ENCODE measurements at regions not wholly inside any gene's neighbourhood (a gene's known extent, or its start where the extent isn't known, plus 50 kb on each side); places are given as distances from the start of the nearest gene placed in this dataset.

- Histone ChIP-seq H3K4me3 (ENCODE audit: low read length) (no peak overlapping the region), H3K9me3 (ENCODE audit: control insufficient read depth in 1 of 2, insufficient read depth in 1 of 2, low read length in 2 of 2) (peaks cover 0 to 24% of the 10 kb centered on the region in 2 experiments), H3K27me3 (ENCODE audit: control insufficient read depth in 1 of 2, insufficient read depth in 2 of 2, low read length in 2 of 2) (no peaks in the 10 kb centered on the region), H3K27ac (ENCODE audit: low read depth in 1 of 2, low read length in 2 of 2) (no peak overlapping the region), H3K36me3 (ENCODE audit: insufficient read depth, low read length) (no peaks in the 10 kb centered on the region), H3K4me1 (ENCODE audit: insufficient read depth, low read length) (no peaks in the 10 kb centered on the region)
- Mint-ChIP-seq H3K36me3 (ENCODE audit: low read depth) (no peaks in the 10 kb centered on the region), H3K4me3 (no peak overlapping the region), H3K9me3 (no peaks in the 10 kb centered on the region), H3K4me1 (ENCODE audit: low read depth) (no peaks in the 10 kb centered on the region), H3K27me3 (peaks cover 15% of the 10 kb centered on the region), H3K27ac (no peak overlapping the region)
- ATAC-seq (ENCODE audit: poor library complexity), result no peak
- ChIA-PET POLR2A (no interaction called here), CTCF (no interaction called here)
- no peak for TF ChIP-seq CTCF (IDR thresholded peaks at IDR 0.05)
- intact Hi-C loops (cut with DNase I, micrococcal nuclease), result no loop called here
- DNase-seq, result no peak
Measured at GRCh38 chr20:56766528-56766927, 137.4 kb downstream of the TFAP2C start.

GRCh38 chr20:56769921-56770600, 141.0 kb downstream of the TFAP2C start:
- ATAC-seq (ENCODE audit: poor library complexity) (no peak), DNase-seq (no peak)
- no peaks in the 10 kb centered on the region for H3K4me1 ChIP-seq (ENCODE audit: insufficient read depth, low read length)
- H3K4me3 Mint-ChIP-seq, result no peak overlapping the region
- H3K27me3 Mint-ChIP-seq, result peaks cover 8% of the 10 kb centered on the region
- no peaks in the 10 kb centered on the region for H3K27me3 ChIP-seq (ENCODE audit: control insufficient read depth in 1 of 2, insufficient read depth in 2 of 2, low read length in 2 of 2)
- H3K9me3 ChIP-seq (ENCODE audit: control insufficient read depth in 1 of 2, insufficient read depth in 1 of 2, low read length in 2 of 2), result peaks cover 0 to 14% of the 10 kb centered on the region in 2 experiments
- no peaks in the 10 kb centered on the region for H3K36me3 Mint-ChIP-seq (ENCODE audit: low read depth)
- no peak for TF ChIP-seq CTCF (IDR thresholded peaks at IDR 0.05)
- H3K36me3 ChIP-seq (ENCODE audit: insufficient read depth, low read length), result no peaks in the 10 kb centered on the region
- no peak overlapping the region for H3K27ac ChIP-seq (ENCODE audit: low read depth in 1 of 2, low read length in 2 of 2)
- intact Hi-C loops (cut with DNase I, micrococcal nuclease), result no loop called here
- CTCF ChIA-PET, result no interaction called here
- H3K4me1 Mint-ChIP-seq (ENCODE audit: low read depth), result no peaks in the 10 kb centered on the region
- no peaks in the 10 kb centered on the region for H3K9me3 Mint-ChIP-seq
- POLR2A ChIA-PET, result no interaction called here
- no peak overlapping the region for H3K4me3 ChIP-seq (ENCODE audit: low read length)
- H3K27ac Mint-ChIP-seq, result no peak overlapping the region

GRCh38 chr20:56773749-56774148, 144.6 kb downstream of the TFAP2C start:
- ChIA-PET POLR2A (no interaction called here), CTCF (no interaction called here)

More at GRCh38 chr20:56773749-56774148, 144.6 kb downstream of the TFAP2C start:
- ATAC-seq (ENCODE audit: poor library complexity), result no peak
- no peak for TF ChIP-seq CTCF (IDR thresholded peaks at IDR 0.05)
- Mint-ChIP-seq H3K27me3 (peaks cover 8% of the 10 kb centered on the region), H3K4me3 (no peak overlapping the region), H3K4me1 (ENCODE audit: low read depth) (peaks cover 8% of the 10 kb centered on the region), H3K27ac (no peak overlapping the region), H3K9me3 (no peaks in the 10 kb centered on the region), H3K36me3 (ENCODE audit: low read depth) (no peaks in the 10 kb centered on the region)
- Histone ChIP-seq H3K36me3 (ENCODE audit: insufficient read depth, low read length) (no peaks in the 10 kb centered on the region), H3K27ac (ENCODE audit: low read depth in 1 of 2, low read length in 2 of 2) (no peak overlapping the region), H3K9me3 (ENCODE audit: control insufficient read depth in 1 of 2, insufficient read depth in 1 of 2, low read length in 2 of 2) (peaks cover 0 to 6% of the 10 kb centered on the region in 2 experiments), H3K27me3 (ENCODE audit: control insufficient read depth in 1 of 2, insufficient read depth in 2 of 2, low read length in 2 of 2) (peaks cover 0 to 2% of the 10 kb centered on the region in 2 experiments), H3K4me3 (ENCODE audit: low read length) (no peak overlapping the region), H3K4me1 (ENCODE audit: insufficient read depth, low read length) (no peaks in the 10 kb centered on the region)
- no peak for DNase-seq
- intact Hi-C loops (cut with DNase I, micrococcal nuclease), result no loop called here

Data from CD4-positive, alpha-beta T cell (primary cell).